ENCODE measurements at regions not wholly inside any gene's neighbourhood (a gene's known extent, or its start where the extent isn't known, plus 50 kb on each side); places are given as distances from the start of the nearest gene placed in this dataset.

DNA sequence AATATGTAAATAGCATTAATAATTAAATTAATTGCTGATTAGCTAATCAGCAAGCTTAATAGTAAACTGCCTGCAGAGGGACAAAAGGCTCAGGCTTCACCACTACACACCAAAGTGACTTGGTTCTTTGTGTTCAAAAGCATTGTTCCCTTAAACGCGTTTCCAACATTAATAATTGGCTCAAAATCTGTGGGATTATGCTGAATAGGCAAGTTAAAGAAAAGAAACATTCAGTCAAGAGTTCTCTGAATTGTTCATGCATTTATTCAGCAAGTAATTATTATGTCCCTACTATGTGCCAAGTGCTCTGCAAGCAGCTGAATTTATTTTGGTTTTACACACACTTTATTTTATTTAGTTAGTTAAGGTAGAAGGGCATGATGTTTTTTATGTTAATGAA, 558.5 kb upstream of the ARRDC4 start:
- DNase-seq = no peak

GRCh38 chr15:97406841-97407240, 553.7 kb upstream of the ARRDC4 start:
- no peak for DNase-seq

GRCh38 chr15:97410897-97411575, 549.5 kb upstream of the ARRDC4 start:
- no peak for DNase-seq

GRCh38 chr15:97420130-97420529, 540.4 kb upstream of the ARRDC4 start:
- DNase-seq = no peak

DNA sequence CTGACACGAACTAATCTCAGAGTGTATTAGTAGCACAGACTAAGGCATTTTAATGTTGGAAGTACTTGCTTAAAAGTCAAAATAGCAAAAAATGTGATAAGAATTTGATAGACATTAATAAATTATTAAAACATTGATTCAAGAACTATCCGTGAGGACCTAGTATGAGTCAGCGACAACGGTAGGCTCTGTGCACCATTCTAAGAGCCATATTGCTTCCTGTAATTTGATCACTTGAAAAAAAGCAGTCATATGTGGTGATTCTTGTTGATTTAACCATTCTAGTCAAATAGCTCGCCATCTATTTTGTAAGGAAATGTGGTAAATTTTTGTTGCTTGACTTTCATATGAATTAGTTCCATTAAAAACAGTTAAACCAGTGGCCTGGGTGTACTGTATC, 534.9 kb upstream of the ARRDC4 start:
- DNase-seq = no peak

DNA sequence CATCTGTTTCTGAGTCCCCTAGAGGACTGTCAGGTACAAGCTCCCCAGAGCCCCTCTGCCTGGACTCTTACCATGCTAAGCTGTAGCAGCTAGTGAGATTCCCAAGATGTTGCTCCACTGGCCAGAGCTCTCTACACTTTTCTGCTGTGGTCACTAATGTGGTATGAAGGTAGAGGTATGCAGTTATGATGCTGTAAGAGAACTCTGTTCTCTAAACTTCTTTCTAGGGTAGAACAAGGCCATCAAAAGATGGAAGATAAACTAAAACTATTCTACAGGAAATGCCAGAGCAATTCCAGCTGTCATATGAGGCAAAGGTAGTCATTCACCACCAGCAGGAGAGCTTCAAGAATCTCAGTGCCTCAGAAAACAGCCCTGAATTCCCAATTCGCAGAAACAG, 517.4 kb upstream of the ARRDC4 start:
- no peak for DNase-seq

DNA sequence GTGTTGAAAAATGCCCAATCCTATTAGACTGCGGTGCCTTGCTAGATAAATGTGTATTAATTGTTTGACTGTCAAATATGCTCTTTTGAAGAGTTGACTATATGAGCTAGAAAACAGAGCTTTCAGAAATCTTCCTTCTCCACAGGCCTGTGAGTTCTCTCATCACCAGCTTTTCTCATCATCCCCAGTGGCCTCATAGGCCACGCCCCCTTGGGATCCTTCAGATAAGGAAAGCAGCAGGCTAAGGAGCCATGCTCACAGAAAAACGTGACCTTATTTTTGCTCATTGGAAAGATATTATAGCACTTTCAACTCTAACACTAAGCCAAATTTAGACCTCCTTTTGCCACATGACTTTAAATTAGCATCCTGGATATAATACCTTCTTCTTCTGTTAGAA, 514.4 kb upstream of the ARRDC4 start:
- DNase-seq = no peak

GRCh38 chr15:97456521-97457202, 503.8 kb upstream of the ARRDC4 start:
- DNase-seq = no peak

DNA sequence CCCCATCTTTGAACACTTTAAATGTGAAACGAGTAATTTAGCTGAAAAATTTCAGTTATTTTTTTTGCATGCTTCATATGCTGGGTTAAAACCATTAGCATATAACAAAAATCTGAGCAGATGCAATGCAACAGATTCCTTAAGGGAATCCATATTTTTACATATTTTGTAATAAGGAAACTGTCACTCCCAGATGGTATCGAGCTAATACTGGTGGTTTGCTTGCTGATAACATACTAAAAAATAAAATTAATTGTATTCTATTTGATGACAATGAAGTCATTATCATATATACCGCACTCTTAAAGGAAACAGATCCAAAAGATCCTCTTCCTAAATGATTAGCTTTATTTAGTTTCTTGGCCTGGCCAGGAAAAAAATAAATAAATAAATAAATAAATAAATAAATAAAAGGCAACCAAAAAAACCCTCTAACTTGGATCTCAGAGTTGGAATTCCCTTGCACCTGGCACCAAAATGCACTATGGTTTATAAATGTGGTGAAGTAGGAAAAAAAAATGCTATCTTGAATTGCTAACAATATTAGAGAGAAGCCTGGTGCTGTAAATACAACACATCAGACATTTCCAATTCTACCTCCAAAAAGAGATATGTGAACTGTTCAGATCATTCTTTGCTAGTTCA, 503.2 kb upstream of the ARRDC4 start:
- no peak for DNase-seq

DNA sequence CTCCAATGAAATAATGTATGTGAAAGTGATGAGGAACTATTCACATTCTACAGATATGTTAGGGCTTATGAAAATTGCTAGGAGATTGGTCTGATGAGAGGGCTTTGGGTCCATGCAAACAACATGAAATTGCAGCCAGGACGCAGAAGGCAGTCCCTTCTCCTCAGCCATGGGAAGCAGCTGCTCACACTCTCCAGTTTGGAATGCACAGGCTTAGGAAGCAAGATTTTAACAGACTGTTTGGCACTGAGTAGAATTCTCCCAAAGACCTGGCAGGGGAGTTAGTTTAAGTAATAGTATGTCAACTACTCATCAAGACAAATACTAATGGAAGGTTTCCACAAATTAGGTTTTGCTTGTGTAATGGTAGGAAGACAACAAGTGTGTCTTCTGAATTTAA, 500.7 kb upstream of the ARRDC4 start:
- no peak for DNase-seq

DNA sequence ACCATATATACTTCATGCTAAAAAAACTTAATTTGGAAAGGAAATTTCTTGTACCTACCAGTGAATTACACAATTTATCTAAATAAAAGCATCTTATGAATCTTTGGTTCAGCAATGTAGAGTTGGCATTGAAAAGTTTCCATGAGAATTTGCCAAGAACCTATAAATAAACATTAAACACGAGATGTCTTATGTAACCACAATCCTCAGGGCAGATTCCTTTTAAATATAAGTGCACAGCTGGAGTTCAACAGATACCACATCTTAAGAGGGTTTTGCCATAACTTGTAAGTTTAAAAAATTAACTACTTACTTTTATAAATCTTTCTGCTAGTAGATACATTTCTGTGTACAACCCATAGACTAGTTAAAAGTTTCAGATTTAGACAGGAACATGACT, 499.3 kb upstream of the ARRDC4 start:
- no peak for DNase-seq

DNA sequence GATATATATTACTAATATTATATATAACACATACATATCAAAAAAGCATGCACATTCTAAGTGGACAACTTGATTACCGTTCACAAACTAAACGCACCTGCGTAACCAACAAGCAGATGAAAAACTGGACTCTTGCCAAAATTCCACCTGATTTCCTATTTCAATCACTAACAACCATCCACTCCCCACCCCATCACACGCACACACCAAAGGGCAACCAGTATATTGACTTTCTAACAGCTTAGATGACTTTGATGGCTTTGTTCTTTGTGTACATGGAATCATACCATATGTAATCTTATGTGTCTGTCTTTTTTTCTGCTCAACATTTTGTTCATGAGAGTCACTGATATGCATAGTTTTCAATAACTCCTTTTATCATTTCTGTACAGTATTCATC, 496.8 kb upstream of the ARRDC4 start:
- DNase-seq = no peak

DNA sequence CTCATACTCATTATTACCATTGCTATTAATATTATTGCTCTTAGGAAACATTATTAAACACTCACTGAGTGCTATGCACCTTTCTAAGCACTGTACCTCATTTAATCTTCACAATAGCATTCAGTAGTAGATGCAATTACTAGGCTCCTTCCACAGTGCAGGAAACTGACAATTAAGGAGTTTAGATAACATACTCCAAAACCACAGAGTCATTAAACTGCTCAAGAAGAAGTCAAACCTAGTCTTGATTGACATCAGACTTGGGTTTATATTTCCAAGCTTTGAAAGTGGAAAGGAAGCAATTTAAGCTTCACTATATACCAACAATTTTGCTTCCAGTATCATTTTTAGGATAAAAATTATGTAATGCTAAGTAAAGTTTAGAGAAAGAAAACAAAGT, 490.1 kb upstream of the ARRDC4 start:
- no peak for DNase-seq

DNA sequence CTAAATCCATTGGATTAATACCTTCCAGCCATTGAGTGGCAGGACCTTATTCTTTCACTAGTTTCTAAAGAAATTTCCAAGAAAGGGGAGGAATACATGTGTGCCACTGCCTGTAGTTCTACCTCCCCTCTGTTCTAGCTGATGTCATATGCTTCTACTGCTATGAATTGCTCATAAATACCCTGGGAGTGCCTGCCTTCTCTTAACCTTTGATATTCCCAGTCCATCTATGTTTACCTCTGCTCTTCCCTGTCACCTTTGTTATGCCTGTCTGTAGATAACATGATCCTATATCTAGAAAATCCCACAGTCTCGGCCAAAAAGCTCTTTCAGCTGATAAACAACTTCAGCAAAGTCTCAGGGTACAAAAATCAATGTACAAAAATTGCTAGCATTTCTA, 486.9 kb upstream of the ARRDC4 start:
- no peak for DNase-seq

DNA sequence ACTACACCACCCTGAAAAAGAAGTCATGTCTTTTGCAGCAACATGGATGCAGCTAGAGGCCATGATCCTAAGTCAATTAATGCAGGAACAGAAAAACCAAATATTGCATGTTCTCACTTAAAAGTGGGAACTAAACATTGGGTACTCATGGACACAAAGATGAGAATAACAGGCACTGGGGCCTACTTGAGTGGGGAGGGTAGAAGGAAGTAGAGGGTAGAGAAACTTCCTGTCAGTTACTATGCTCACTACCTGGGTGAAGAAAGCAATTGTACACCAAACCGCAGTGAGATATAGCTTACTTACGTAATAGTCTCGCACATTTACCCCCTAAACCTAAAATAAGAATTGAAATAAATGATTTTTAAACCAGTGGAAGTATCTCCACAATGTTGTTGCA, 480.5 kb upstream of the ARRDC4 start:
- no peak for DNase-seq

GRCh38 chr15:97482521-97482920, 478.0 kb upstream of the ARRDC4 start:
- DNase-seq = no peak

GRCh38 chr15:97483232-97483631, 477.3 kb upstream of the ARRDC4 start:
- DNase-seq = no peak

GRCh38 chr15:97490429-97490828, 470.1 kb upstream of the ARRDC4 start:
- no peak for DNase-seq

- no peak for DNase-seq
Measured at GRCh38 chr15:97501291-97501690, 459.2 kb upstream of the ARRDC4 start.

- no peak for DNase-seq
Measured at GRCh38 chr15:97502038-97502437, 458.5 kb upstream of the ARRDC4 start.

- no peak for DNase-seq
Measured at GRCh38 chr15:97504031-97504792, 456.3 kb upstream of the ARRDC4 start.

- no peak for DNase-seq
Measured at GRCh38 chr15:97517737-97518136, 442.8 kb upstream of the ARRDC4 start.

- DNase-seq = no peak
Measured at GRCh38 chr15:97520689-97521088, 439.8 kb upstream of the ARRDC4 start.

Data from islet precursor cell (in vitro differentiated cells).